ENCODE measurements at regions not wholly inside any gene's neighbourhood (a gene's known extent, or its start where the extent isn't known, plus 50 kb on each side); places are given as distances from the start of the nearest gene placed in this dataset.

DNA sequence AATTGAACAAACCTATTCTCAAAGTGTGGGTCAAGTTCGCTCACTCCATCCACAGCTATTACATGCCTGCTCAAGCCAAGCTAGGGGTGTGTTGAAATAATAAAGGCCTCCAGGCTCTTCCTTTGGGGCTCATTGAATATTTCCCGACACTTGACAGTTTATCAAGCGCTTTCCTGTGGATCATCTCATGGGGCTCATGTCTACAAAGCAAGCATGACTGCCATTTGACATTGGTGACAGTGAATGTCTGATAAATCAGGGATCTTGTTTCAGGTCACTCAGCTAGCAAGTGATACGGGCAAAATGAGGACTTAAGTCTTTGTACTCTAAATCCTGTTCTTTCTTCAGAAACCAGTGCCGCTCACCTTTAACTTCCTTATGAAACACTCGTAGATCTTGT is 542.6 kb downstream of the TOX3 start:
- TF ChIP-seq, protein P1, sequence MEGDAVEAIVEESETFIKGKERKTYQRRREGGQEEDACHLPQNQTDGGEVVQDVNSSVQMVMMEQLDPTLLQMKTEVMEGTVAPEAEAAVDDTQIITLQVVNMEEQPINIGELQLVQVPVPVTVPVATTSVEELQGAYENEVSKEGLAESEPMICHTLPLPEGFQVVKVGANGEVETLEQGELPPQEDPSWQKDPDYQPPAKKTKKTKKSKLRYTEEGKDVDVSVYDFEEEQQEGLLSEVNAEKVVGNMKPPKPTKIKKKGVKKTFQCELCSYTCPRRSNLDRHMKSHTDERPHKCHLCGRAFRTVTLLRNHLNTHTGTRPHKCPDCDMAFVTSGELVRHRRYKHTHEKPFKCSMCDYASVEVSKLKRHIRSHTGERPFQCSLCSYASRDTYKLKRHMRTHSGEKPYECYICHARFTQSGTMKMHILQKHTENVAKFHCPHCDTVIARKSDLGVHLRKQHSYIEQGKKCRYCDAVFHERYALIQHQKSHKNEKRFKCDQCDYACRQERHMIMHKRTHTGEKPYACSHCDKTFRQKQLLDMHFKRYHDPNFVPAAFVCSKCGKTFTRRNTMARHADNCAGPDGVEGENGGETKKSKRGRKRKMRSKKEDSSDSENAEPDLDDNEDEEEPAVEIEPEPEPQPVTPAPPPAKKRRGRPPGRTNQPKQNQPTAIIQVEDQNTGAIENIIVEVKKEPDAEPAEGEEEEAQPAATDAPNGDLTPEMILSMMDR (IDR thresholded peaks at IDR 0.05; ENCODE audit: control extremely low read depth, extremely low read depth), result no peak
- Histone ChIP-seq H3K9ac (ENCODE audit: insufficient read depth in 1 of 2, low read length in 2 of 2) (no peak overlapping the region), H3K9me3 (ENCODE audit: control insufficient read depth in 4 of 4, insufficient read depth in 3 of 4, low read length in 3 of 4) (no peaks in the 10 kb centered on the region), H3K4me3 (no peak overlapping the region), H3K4me1 (ENCODE audit: control insufficient read depth in 5 of 5, insufficient read depth in 5 of 5, low read length in 5 of 5) (no peaks in the 10 kb centered on the region), H3K27me3 (ENCODE audit: control insufficient read depth in 3 of 3, insufficient read depth in 3 of 3, low read length in 2 of 3) (no peaks in the 10 kb centered on the region), H3K27ac (ENCODE audit: low read depth in 1 of 2, low read length in 1 of 2) (no peak overlapping the region), H3K36me3 (ENCODE audit: control insufficient read depth in 4 of 4, insufficient read depth in 4 of 4, low read length in 4 of 4) (no peaks in the 10 kb centered on the region)
- WGBS, 2 donors, result 89 to 91% methylated on average over 6 of the region's 6 CpGs
- DNase-seq, result no peak
- ATAC-seq (ENCODE audit: insufficient read depth, low FRiP score), result no peak

DNA sequence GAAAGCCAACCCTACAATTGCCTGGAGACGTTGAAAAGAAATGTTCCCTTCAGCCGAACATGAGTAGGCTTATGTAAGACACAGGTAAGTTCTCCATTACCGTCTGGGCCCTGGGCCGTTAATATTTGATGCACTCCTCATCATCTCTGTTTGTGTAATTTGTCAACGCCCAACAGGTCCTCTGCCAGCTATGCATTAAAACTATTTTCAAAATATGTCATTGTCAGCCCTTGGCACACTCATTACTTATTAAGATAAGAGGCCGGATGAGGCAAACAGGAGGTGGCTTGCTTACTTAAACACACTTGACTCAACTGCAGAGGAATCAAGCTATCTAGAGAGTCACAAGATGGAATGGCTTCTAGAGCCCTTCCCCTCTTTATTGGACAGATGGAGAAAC is 544.9 kb downstream of the TOX3 start:
- Histone ChIP-seq H3K27me3 (ENCODE audit: control insufficient read depth in 3 of 3, insufficient read depth in 3 of 3, low read length in 2 of 3) (peaks cover 0 to under 1% (median 0%) of the 10 kb centered on the region in 3 donors), H3K4me1 (ENCODE audit: control insufficient read depth in 5 of 5, insufficient read depth in 5 of 5, low read length in 5 of 5) (no peaks in the 10 kb centered on the region), H3K27ac (ENCODE audit: low read depth in 1 of 2, low read length in 1 of 2) (no peak overlapping the region), H3K9me3 (ENCODE audit: control insufficient read depth in 4 of 4, insufficient read depth in 3 of 4, low read length in 3 of 4) (no peaks in the 10 kb centered on the region), H3K4me3 (no peak overlapping the region), H3K36me3 (ENCODE audit: control insufficient read depth in 4 of 4, insufficient read depth in 4 of 4, low read length in 4 of 4) (no peaks in the 10 kb centered on the region), H3K9ac (ENCODE audit: insufficient read depth in 1 of 2, low read length in 2 of 2) (no peak overlapping the region)
- ATAC-seq (ENCODE audit: insufficient read depth, low FRiP score) (no peak), DNase-seq (no peak)
- TF ChIP-seq, protein P1 (IDR thresholded peaks at IDR 0.05; ENCODE audit: control extremely low read depth, extremely low read depth), result no peak
- 65 to 75% methylated on average over 6 of the region's 6 CpGs for WGBS, 2 donors

DNA sequence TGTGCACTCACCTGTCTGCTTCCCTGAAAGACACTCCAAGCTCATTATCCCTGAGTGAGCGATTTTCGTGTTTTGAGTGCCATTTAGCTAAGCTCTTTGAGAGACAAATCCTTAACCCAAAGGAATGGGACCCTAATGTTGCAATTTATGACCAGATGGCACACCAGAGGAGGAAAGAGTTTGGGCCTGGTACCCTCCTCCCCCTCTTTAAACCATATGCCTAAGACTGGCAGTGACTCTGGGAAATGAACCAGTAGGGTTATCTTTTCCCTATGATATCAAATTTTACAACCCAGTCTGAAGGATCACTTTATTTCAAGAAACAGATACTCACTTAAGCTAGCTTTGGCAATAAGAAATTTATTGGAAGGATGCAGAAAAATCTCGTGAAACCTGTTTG is 550.4 kb downstream of the TOX3 start:
- DNase-seq (no peak), ATAC-seq (ENCODE audit: insufficient read depth, low FRiP score) (no peak)
- H3K9ac ChIP-seq (ENCODE audit: insufficient read depth in 1 of 2, low read length in 2 of 2), result no peak overlapping the region
- no peak overlapping the region for H3K27ac ChIP-seq (ENCODE audit: low read depth in 1 of 2, low read length in 1 of 2)
- WGBS, 2 donors, result 62 to 78% methylated on average over 3 of the region's 3 CpGs
- H3K4me1 ChIP-seq (ENCODE audit: control insufficient read depth in 5 of 5, insufficient read depth in 5 of 5, low read length in 5 of 5), result peaks cover 0 to 10% (median 5%) of the 10 kb centered on the region in 5 donors
- H3K27me3 ChIP-seq (ENCODE audit: control insufficient read depth in 3 of 3, insufficient read depth in 3 of 3, low read length in 2 of 3), result peaks cover 0 to 3% (median 0%) of the 10 kb centered on the region in 3 donors
- TF ChIP-seq, protein P1 (IDR thresholded peaks at IDR 0.05; ENCODE audit: control extremely low read depth, extremely low read depth), result no peak
- H3K9me3 ChIP-seq (ENCODE audit: control insufficient read depth in 4 of 4, insufficient read depth in 3 of 4, low read length in 3 of 4), result no peaks in the 10 kb centered on the region
- no peak overlapping the region for H3K4me3 ChIP-seq
- no peaks in the 10 kb centered on the region for H3K36me3 ChIP-seq (ENCODE audit: control insufficient read depth in 4 of 4, insufficient read depth in 4 of 4, low read length in 4 of 4)

DNA sequence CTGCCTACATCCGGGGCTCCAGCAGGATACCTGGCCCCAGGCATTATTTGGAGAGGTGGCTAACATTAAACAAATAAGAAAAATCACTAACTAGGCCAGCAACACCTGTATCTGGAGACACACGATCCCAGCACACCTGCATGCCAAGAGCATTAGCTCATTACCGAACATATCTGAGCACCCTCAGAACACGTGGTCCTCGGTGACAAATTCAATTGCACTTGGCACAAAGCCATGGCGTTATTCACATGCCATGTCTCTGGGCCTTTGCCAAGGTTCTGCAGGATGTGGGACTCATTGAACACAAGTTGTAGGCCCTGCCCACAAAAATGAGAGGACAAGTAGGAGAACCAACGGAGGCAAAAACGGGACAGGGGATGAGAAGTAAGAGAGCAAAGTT is 552.3 kb downstream of the TOX3 start:
- H3K9ac ChIP-seq (ENCODE audit: insufficient read depth in 1 of 2, low read length in 2 of 2), result no peak overlapping the region
- H3K4me1 ChIP-seq (ENCODE audit: control insufficient read depth in 5 of 5, insufficient read depth in 5 of 5, low read length in 5 of 5), result peaks cover 0 to 10% (median 5%) of the 10 kb centered on the region in 5 donors
- H3K27me3 ChIP-seq (ENCODE audit: control insufficient read depth in 3 of 3, insufficient read depth in 3 of 3, low read length in 2 of 3), result peaks cover 0 to 3% (median 0%) of the 10 kb centered on the region in 3 donors
- DNase-seq (peak; percentile 81 to 93 (median 89)), ATAC-seq (ENCODE audit: insufficient read depth, low FRiP score) (peak; percentile 85)
- no peaks in the 10 kb centered on the region for H3K36me3 ChIP-seq (ENCODE audit: control insufficient read depth in 4 of 4, insufficient read depth in 4 of 4, low read length in 4 of 4)
- H3K4me3 ChIP-seq, result no peak overlapping the region
- 39 to 60% methylated on average over 8 of the region's 8 CpGs for WGBS, 2 donors
- no peaks in the 10 kb centered on the region for H3K9me3 ChIP-seq (ENCODE audit: control insufficient read depth in 4 of 4, insufficient read depth in 3 of 4, low read length in 3 of 4)
- no peak overlapping the region for H3K27ac ChIP-seq (ENCODE audit: low read depth in 1 of 2, low read length in 1 of 2)
- TF ChIP-seq, protein P1 (IDR thresholded peaks at IDR 0.05; ENCODE audit: control extremely low read depth, extremely low read depth), result no peak

All from lung (tissue), 11 donors.